ENCODE measurements at regions not wholly inside any gene's neighbourhood (a gene's known extent, or its start where the extent isn't known, plus 50 kb on each side); places are given as distances from the start of the nearest gene placed in this dataset.

DNA sequence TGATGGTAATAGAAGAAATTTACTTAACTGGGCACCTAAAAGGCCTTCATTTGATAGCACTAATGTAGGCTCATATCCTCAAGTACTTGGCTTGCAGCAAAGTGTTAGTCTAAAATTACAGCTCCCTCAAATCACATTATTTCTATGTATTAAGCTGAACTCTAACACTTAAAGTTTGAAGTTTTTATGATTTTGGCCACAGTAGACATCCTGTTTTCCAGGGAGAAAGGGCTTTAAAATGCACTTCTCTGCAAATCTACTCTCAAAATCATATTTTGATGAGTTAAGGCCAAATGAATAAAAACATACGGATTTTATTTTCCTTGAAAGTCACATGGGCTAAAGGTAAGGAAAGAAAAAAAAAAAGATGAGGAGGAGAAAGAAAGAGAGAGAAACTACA lies 575.5 kb downstream of the PLPP3 start:
- DNase-seq = no peak

GRCh38 chr1:56002231-56002630 lies 577.1 kb downstream of the PLPP3 start:
- no peak for DNase-seq

GRCh38 chr1:56000424-56000823 lies 578.9 kb downstream of the PLPP3 start:
- DNase-seq = no peak

DNA sequence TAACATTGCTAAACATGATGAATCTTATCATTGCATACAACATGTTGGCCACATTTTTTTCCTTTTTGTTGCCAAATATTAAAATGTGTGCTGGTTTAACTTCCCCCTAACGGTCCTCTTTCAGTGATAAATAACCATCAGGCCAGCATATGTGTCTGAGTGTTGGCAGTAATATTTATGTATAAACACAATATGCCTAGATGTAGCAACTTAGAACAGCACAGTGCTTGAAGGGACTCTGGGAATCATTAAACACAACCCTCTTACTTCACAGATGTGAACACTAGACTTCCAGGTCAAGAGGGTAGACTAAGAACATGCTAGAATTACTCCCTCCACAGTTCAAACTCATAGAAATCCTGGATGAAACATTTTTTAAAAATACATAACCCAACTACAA lies 581.8 kb downstream of the PLPP3 start:
- DNase-seq = no peak

DNA sequence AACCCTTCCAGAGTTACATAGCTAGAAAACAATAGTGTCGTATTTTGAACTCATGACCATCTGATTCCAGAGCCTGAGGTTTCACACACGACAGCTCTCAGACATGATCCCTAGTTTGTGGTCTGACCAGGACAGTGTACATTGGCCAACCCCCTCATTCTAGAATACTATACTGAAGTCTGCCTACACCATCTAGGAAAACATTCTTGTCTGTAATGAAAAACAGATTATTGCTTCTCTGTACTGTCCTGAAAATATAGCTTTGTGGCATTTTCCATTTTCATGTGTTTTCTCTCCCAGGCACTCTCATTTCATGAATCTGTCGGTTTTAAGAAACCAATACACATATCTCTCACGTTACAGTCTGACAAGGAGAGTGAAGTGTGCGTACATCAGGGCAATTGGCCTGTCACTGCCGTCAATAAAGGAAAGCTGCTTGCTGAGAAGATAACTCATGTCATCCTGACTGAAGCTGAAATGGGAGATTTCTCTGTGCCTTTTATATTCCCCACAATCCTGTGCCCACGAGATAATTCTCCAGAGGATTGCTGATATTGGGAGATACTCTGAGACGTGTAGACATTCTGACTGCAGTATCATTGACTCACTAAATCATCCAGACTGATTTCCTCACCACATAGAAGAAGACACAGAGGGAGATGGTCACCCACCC lies 585.6 kb downstream of the PLPP3 start:
- DNase-seq = no peak

DNA sequence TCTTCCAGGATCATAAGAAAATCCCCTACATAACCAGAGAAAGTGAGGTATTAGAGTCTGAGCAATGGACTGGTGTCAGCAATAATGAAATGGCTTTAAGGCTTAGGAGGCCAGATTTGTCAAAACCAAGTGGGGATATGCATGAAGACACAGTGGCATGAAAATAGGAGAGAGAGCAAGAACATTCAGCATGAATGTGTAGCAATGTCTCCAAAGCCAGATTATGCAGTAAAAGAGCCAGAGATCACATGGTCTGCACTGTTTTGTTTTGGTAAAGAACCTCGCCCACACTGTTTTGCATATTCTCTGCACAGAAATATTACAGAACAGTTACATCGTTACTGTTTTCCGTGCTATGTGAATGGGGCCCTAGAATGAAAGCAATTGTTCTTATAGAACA lies 589.4 kb downstream of the PLPP3 start:
- no peak for DNase-seq

- DNase-seq = no peak
Observed at GRCh38 chr1:55988963-55989452, 590.4 kb downstream of the PLPP3 start.

GRCh38 chr1:55987491-55988249 lies 591.7 kb downstream of the PLPP3 start:
- no peak for DNase-seq

GRCh38 chr1:55986003-55986402 lies 593.4 kb downstream of the PLPP3 start:
- DNase-seq = no peak

- DNase-seq = no peak
Observed at GRCh38 chr1:55981010-55981650, 598.2 kb downstream of the PLPP3 start.

- no peak for DNase-seq
Observed at GRCh38 chr1:55980582-55980981, 598.8 kb downstream of the PLPP3 start.

- no peak for DNase-seq
Observed at GRCh38 chr1:55974714-55975441, 604.5 kb downstream of the PLPP3 start.

DNA sequence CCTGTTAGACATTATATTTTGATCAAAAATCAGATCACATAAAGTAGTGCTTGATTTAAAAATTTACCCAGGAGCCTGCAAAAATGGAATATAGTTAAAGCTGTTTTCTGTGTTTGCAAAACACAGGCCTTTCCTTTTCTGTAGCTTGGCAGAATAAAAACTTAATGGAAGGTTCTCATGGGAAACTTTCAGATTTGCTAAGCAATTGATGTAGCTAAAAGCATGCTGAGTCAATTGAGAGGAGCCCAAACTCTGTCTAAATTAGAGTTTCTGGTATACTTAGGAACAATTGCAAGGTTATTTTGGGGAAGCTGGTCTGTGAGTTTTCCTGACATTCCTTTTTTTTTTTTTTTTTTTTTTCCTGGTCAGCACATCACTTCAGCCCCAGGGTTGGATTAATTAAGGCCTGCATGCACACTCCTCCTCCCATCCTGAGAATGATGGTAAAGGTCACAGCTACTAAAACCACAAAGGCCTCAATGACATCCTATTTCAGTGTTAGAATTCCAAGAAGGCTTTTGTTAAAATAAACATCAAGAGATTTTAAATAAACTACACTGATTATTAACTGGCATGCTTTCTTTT lies 608.7 kb downstream of the PLPP3 start:
- DNase-seq = no peak

DNA sequence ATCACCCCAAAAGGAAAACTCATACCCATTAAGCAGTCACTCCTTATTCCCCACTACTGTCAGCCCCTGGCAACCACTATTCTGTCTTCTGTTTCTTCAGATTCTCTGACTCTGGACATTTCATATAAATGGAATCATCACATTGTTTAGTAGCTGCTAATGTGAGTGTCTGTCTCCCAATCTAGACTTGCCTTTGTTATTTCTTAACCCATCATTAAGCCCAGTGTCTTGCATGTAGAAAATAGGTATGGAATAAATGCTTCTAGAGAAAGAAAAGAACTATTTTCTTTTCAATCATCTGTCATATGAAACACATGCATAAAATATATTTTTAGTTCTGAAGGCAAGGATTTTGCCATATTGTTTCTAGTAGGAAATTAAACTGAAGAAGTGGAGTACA lies 610.0 kb downstream of the PLPP3 start:
- DNase-seq = no peak

- no peak for DNase-seq
Observed at GRCh38 chr1:55968661-55969060, 610.7 kb downstream of the PLPP3 start.

DNA sequence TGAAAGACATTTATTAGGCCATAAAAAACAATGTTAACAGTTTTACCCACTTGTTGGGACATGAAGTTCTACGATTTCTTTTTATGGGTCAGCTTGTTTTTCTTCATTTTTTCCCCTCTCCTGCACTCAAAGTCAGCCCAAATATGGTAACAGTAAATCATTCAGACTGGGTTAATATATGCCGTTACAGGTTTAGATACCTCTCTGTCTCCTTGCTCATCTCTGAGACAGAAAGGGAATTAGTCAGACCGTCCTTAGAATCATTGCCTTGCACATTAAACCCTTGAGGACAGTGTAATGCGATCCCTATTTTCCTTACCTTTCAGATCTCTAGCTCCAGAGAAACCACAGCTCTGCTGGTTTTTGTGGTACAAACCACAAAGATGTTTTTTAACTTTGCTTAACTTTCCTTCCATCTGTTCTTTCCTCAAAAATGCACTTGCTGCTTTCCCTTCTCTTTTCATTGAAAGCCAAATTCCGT lies 613.3 kb downstream of the PLPP3 start:
- no peak for DNase-seq

- no peak for DNase-seq
Observed at GRCh38 chr1:55962472-55962871, 616.9 kb downstream of the PLPP3 start.

GRCh38 chr1:55959136-55959548 lies 620.2 kb downstream of the PLPP3 start:
- no peak for DNase-seq

DNA sequence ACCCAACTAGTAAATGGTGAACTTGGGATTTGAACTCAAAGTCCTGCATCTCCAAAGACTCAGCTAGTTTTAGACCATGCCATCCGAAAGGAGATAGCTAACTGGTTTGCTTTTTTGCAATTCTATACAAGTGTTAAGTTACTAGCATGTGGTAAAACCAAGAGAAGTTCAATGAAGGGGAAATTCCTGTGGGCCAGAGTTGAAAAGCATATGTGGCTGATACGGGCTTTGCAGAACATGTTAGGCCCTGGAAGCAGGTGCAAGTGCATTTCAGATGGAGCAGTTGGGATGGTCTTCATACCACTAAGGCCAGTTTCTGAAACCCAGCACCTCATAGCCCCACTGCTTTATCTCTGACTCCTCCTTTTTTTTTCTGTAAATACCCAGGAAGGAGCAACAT lies 620.9 kb downstream of the PLPP3 start:
- no peak for DNase-seq

GRCh38 chr1:55957276-55957675 lies 622.1 kb downstream of the PLPP3 start:
- DNase-seq = no peak

DNA sequence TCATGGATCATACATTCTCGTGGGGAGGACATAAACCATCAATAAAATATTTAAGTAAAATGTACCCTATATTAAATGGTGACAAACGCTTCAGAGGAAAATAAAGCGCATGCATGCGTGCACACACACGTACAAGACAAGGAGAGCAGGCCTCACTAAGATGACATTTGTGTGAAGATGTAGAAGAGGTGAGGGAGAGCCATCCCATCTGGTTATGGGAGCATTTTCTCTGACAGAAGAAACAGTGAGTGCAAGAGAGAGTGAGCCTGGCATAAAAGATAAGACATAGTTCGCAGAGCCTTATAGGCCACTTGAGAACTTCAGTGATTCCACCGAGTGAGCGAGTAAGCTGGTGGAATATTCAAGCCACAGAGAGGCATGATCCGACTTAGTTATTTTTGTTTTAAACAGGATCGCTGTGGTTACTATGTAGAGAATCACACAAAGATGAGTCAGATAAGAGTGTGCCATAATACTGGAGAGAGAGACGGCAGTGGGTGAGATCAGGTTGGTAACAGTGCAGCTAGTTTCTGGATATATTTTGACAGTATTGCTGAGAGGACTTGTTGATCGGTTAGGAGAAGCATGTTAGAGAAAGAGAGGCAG lies 624.2 kb downstream of the PLPP3 start:
- no peak for DNase-seq

- DNase-seq = no peak
Observed at GRCh38 chr1:55951291-55951690, 628.1 kb downstream of the PLPP3 start.

Data from retina (tissue), 1 donor.